Mucosa of descending colon (tissue), 3 donors: ENCODE measurements at regions not wholly inside any gene's neighbourhood (a gene's known extent, or its start where the extent isn't known, plus 50 kb on each side); places are given as distances from the start of the nearest gene placed in this dataset.

ENCODE experiments used
- ATAC-seq: fragments of 200-7000 bp; cut with Tn5 transposase; one replicate; pipeline ENCODE4 v1.9.1; 2020; ENCODE audit warnings: mild to moderate bottlenecking, moderate library complexity
- DNase-seq, 3 donors: peaks; one replicate each; pipeline ENCODE4 v3.0.0-alpha.2; 2020
- H3K36me3 ChIP-seq: fragments of 200-600 bp; one replicate; pipeline ENCODE4 v1.8.0; 2021; ENCODE audit warnings: low read depth, mild to moderate bottlenecking
- H3K4me1 ChIP-seq: fragments of 200-600 bp; one replicate; pipeline ENCODE4 v1.8.0; 2021; ENCODE audit warnings: low read depth, mild to moderate bottlenecking
- H3K4me3 ChIP-seq: fragments of 200-600 bp; one replicate; pipeline ENCODE4 v1.8.0; 2021; ENCODE audit warnings: mild to moderate bottlenecking
- H3K9me3 ChIP-seq: fragments of 200-600 bp; one replicate; pipeline ENCODE4 v1.8.0; 2021; ENCODE audit warnings: mild to moderate bottlenecking
- intact Hi-C, 2 donors: fragments of 100-400 bp; cut with DNase I in 1 of 2; cut with micrococcal nuclease in 1 of 2; formaldehyde crosslinking; loops; one replicate each; pipeline versions ENCODE4 v1.11.0 to v1.11.1; 2022; cut with DNase I, micrococcal nuclease
- TF ChIP-seq, protein P1 (sequence below): fragments of 200-600 bp; IDR thresholded peaks from one replicate; pipeline ENCODE4 v1.8.0; 2022; ENCODE audit warnings: antibody characterized with exemption, mild to moderate bottlenecking
- donor health status: DM: no; HTN: no; CAD: no; lungs with moderate emphysema.
- donor health status: DM: no; HTN: no; CAD: no.
- donor health status: DM: no; HTN: yes; CAD: no.

DNA sequence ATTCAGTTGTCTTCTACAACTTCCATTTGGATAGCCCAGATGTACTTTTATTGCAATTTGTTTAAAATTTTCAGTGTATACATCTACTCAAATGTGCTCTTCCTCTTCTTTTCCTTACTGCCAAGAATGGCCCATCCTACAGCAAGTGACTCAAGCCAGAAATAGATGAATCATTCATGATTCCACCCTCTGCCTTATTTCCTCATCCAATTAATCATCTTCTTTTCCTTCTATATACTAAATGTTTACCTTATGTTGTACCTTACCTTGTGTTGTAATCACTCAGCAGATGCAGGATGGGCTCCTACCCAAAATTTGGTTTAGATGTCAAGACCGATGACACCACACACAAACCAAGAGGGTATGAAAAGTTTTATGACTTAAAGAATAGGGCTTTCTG, 437.8 kb downstream of the GRXCR1 start:
- H3K4me3 ChIP-seq, result no peak overlapping the region
- DNase-seq (no peak), ATAC-seq (no peak)
- intact Hi-C loops, result no loop called here
- TF ChIP-seq, protein P1, sequence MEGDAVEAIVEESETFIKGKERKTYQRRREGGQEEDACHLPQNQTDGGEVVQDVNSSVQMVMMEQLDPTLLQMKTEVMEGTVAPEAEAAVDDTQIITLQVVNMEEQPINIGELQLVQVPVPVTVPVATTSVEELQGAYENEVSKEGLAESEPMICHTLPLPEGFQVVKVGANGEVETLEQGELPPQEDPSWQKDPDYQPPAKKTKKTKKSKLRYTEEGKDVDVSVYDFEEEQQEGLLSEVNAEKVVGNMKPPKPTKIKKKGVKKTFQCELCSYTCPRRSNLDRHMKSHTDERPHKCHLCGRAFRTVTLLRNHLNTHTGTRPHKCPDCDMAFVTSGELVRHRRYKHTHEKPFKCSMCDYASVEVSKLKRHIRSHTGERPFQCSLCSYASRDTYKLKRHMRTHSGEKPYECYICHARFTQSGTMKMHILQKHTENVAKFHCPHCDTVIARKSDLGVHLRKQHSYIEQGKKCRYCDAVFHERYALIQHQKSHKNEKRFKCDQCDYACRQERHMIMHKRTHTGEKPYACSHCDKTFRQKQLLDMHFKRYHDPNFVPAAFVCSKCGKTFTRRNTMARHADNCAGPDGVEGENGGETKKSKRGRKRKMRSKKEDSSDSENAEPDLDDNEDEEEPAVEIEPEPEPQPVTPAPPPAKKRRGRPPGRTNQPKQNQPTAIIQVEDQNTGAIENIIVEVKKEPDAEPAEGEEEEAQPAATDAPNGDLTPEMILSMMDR, result no peak
- no peaks in the 10 kb centered on the region for H3K36me3 ChIP-seq
- H3K4me1 ChIP-seq, result no peaks in the 10 kb centered on the region
- H3K9me3 ChIP-seq, result peaks cover 6% of the 10 kb centered on the region

GRCh38 chr4:43331226-43332051, 438.9 kb downstream of the GRXCR1 start:
- peaks cover 6% of the 10 kb centered on the region for H3K9me3 ChIP-seq
- H3K4me3 ChIP-seq, result no peak overlapping the region
- H3K36me3 ChIP-seq, result no peaks in the 10 kb centered on the region
- TF ChIP-seq, protein P1, result no peak
- DNase-seq (no peak), ATAC-seq (no peak)
- no peaks in the 10 kb centered on the region for H3K4me1 ChIP-seq
- intact Hi-C loops, result no loop called here

DNA sequence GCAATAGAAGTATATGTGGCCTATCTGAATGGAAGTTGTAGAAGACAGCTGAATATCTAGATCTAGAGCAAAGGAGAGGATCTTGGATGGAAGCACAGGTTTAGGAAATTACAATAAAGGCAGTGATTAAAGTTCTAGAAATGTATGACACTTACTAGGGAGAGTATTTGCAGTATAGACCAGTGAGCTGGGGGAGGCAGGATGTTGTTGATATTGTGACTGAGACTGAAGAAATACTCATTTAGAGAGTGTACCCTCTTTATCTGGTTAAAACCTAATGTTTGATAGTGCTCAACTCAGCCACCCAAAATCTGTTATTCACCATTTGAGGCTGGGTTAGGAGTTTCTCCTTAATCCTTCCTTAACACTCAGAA, 439.5 kb downstream of the GRXCR1 start:
- intact Hi-C loops, result no loop called here
- Histone ChIP-seq H3K9me3 (peaks cover 11% of the 10 kb centered on the region), H3K4me1 (no peaks in the 10 kb centered on the region), H3K36me3 (no peaks in the 10 kb centered on the region), H3K4me3 (no peak overlapping the region)
- no peak for DNase-seq
- ATAC-seq, result no peak
- TF ChIP-seq, protein P1, result no peak

- peaks cover 28% of the 10 kb centered on the region for H3K9me3 ChIP-seq
- TF ChIP-seq, protein P1, result no peak
- no peak overlapping the region for H3K4me3 ChIP-seq
- H3K36me3 ChIP-seq, result no peaks in the 10 kb centered on the region
- H3K4me1 ChIP-seq, result no peaks in the 10 kb centered on the region
- intact Hi-C loops, result no loop called here
- DNase-seq, result no peak
- ATAC-seq, result no peak
These were observed 445.2 kb downstream of the GRXCR1 start for GRCh38 chr4:43337707-43338106.

- H3K4me1 ChIP-seq, result no peaks in the 10 kb centered on the region
- no peak overlapping the region for H3K4me3 ChIP-seq
- DNase-seq (no peak), ATAC-seq (no peak)
- H3K9me3 ChIP-seq, result peaks cover 34% of the 10 kb centered on the region
- H3K36me3 ChIP-seq, result no peaks in the 10 kb centered on the region
- TF ChIP-seq, protein P1, result no peak
- intact Hi-C loops, result no loop called here
These were observed 446.9 kb downstream of the GRXCR1 start for GRCh38 chr4:43339435-43339834.
